ENCODE measurements at regions not wholly inside any gene's neighbourhood (a gene's known extent, or its start where the extent isn't known, plus 50 kb on each side); places are given as distances from the start of the nearest gene placed in this dataset.

GRCh38 chr10:80741278-80741677 lies 203.6 kb downstream of the SH2D4B start:
- intact Hi-C loops (cut with DNase I) = no loop called here
- H3K27ac ChIP-seq (replicated peaks in 1 of 4) = no peak overlapping the region
- WGBS = 82% methylated on average over 2 of the region's 2 CpGs
- H3K36me3 ChIP-seq = no peaks in the 10 kb centered on the region
- DNase-seq (ENCODE audit: extremely low spot score) = no peak
- peaks cover 0 to 7% (median 0%) of the 10 kb centered on the region in 4 donors for H3K27me3 ChIP-seq
- no peak overlapping the region for H3K4me3 ChIP-seq
- TF ChIP-seq, protein P1, sequence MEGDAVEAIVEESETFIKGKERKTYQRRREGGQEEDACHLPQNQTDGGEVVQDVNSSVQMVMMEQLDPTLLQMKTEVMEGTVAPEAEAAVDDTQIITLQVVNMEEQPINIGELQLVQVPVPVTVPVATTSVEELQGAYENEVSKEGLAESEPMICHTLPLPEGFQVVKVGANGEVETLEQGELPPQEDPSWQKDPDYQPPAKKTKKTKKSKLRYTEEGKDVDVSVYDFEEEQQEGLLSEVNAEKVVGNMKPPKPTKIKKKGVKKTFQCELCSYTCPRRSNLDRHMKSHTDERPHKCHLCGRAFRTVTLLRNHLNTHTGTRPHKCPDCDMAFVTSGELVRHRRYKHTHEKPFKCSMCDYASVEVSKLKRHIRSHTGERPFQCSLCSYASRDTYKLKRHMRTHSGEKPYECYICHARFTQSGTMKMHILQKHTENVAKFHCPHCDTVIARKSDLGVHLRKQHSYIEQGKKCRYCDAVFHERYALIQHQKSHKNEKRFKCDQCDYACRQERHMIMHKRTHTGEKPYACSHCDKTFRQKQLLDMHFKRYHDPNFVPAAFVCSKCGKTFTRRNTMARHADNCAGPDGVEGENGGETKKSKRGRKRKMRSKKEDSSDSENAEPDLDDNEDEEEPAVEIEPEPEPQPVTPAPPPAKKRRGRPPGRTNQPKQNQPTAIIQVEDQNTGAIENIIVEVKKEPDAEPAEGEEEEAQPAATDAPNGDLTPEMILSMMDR (IDR thresholded peaks at IDR 0.05) = no peak
- TF ChIP-seq POLR2AphosphoS5 (IDR thresholded peaks at IDR 0.05) (no peak), EP300 (IDR thresholded peaks at IDR 0.05) (no peak), POLR2A (IDR thresholded peaks at IDR 0.05; ENCODE audit: low read depth) (no peak)
- no peaks in the 10 kb centered on the region for H3K4me1 ChIP-seq
- no peaks in the 10 kb centered on the region for H3K9me3 ChIP-seq

GRCh38 chr10:80750268-80750667 lies 212.6 kb downstream of the SH2D4B start:
- 100% methylated on average over 3 of the region's 3 CpGs for WGBS
- intact Hi-C loops (cut with DNase I) = no loop called here
- no peak overlapping the region for H3K27ac ChIP-seq (replicated peaks in 1 of 4)
- H3K4me3 ChIP-seq = no peak overlapping the region
- DNase-seq (ENCODE audit: extremely low spot score) = no peak
- TF ChIP-seq POLR2AphosphoS5 (IDR thresholded peaks at IDR 0.05) (no peak), EP300 (IDR thresholded peaks at IDR 0.05) (no peak), POLR2A (IDR thresholded peaks at IDR 0.05; ENCODE audit: low read depth) (no peak)
- TF ChIP-seq, protein P1 (IDR thresholded peaks at IDR 0.05) = no peak
- no peaks in the 10 kb centered on the region for H3K27me3 ChIP-seq
- no peaks in the 10 kb centered on the region for H3K4me1 ChIP-seq
- no peaks in the 10 kb centered on the region for H3K36me3 ChIP-seq
- H3K9me3 ChIP-seq = no peaks in the 10 kb centered on the region

- TF ChIP-seq EP300 (IDR thresholded peaks at IDR 0.05) = no peak
- TF ChIP-seq POLR2A (IDR thresholded peaks at IDR 0.05; ENCODE audit: low read depth) = no peak
- TF ChIP-seq POLR2AphosphoS5 (IDR thresholded peaks at IDR 0.05) = no peak
- TF ChIP-seq, protein P1 (IDR thresholded peaks at IDR 0.05) = no peak
- no peaks in the 10 kb centered on the region for H3K4me1 ChIP-seq
- DNase-seq (ENCODE audit: extremely low spot score) = no peak
- intact Hi-C loops (cut with DNase I) = no loop called here
- no peaks in the 10 kb centered on the region for H3K36me3 ChIP-seq
- no peak overlapping the region for H3K27ac ChIP-seq (replicated peaks in 1 of 4)
- H3K9me3 ChIP-seq = no peaks in the 10 kb centered on the region
- no peaks in the 10 kb centered on the region for H3K27me3 ChIP-seq
- no peak overlapping the region for H3K4me3 ChIP-seq
- WGBS = 96% methylated on average over 1 of the region's 1 CpG
These were observed 214.2 kb downstream of the SH2D4B start for GRCh38 chr10:80751940-80752339.

DNA sequence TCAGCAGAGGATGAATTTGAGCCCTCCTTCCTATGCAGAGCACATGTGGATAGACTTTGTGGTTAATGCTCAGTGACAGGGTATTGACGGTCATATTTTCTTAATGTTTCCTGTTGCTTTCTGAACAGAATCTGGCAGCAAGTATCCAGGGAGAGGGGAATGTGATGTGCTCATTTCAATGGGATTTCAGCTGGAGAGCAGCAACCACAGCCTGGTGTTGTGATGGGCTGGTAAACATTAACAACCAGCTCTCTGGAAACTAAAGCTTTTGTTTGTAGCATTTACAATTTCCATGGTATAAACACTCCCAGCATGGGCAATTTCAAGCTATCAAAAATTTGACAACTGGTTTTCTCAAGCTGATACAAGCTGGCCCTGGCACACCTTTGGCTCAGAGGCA lies 215.9 kb downstream of the SH2D4B start:
- WGBS = 53% methylated on average over 1 of the region's 1 CpG

DNA sequence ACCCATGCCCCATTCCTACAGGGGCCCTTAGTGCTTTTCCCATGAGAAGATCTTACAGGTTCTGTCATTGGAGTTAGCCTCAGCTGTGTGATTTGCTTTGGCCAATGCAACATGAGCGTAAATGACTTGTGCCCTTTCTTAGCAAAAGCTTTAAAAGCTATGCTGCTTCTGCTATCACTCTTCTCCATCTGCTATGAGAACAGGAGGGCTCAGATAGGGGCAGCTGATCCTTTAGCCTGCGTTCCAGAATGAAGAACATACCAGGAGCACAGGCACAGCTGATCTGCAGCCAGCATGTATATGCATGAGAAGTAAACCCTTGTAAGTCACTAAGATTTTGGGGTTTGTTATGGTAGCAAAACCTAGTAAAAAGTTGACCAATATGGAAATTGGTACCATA lies 218.2 kb downstream of the SH2D4B start:
- no peaks in the 10 kb centered on the region for H3K4me1 ChIP-seq
- no peak overlapping the region for H3K4me3 ChIP-seq
- no peak for TF ChIP-seq POLR2AphosphoS5 (IDR thresholded peaks at IDR 0.05)
- TF ChIP-seq POLR2A (IDR thresholded peaks at IDR 0.05; ENCODE audit: low read depth) = no peak
- no peak for TF ChIP-seq EP300 (IDR thresholded peaks at IDR 0.05)
- H3K27me3 ChIP-seq = no peaks in the 10 kb centered on the region
- no peak overlapping the region for H3K27ac ChIP-seq (replicated peaks in 1 of 4)
- 84% methylated on average over 2 of the region's 2 CpGs for WGBS
- no peak for DNase-seq (ENCODE audit: extremely low spot score)
- no peaks in the 10 kb centered on the region for H3K9me3 ChIP-seq
- H3K36me3 ChIP-seq = no peaks in the 10 kb centered on the region
- intact Hi-C loops (cut with DNase I) = no loop called here

More for the DNA sequence above, 215.9 kb downstream of the SH2D4B start:
- Histone ChIP-seq H3K36me3 (no peaks in the 10 kb centered on the region), H3K27ac (replicated peaks in 1 of 4) (no peak overlapping the region), H3K27me3 (no peaks in the 10 kb centered on the region), H3K4me1 (no peaks in the 10 kb centered on the region), H3K9me3 (no peaks in the 10 kb centered on the region), H3K4me3 (no peak overlapping the region)
- intact Hi-C loops (cut with DNase I) = no loop called here
- no peak for DNase-seq (ENCODE audit: extremely low spot score)
- no peak for TF ChIP-seq EP300 (IDR thresholded peaks at IDR 0.05)
- no peak for TF ChIP-seq POLR2AphosphoS5 (IDR thresholded peaks at IDR 0.05)
- TF ChIP-seq POLR2A (IDR thresholded peaks at IDR 0.05; ENCODE audit: low read depth) = no peak
- TF ChIP-seq, protein P1 (IDR thresholded peaks at IDR 0.05) = no peak

Data from esophagus muscularis mucosa (tissue), 4 donors.